Tongue (tissue), 1 donor: ENCODE measurements at regions not wholly inside any gene's neighbourhood (a gene's known extent, or its start where the extent isn't known, plus 50 kb on each side); places are given as distances from the start of the nearest gene placed in this dataset.

Experiments used
- DNase-seq: peaks from one replicate; pipeline ENCODE4 v3.0.0-alpha.2; 2015

- DNase-seq, result no peak
Observed at GRCh38 chr1:102050556-102050955, 53.8 kb upstream of the OLFM3 start.

GRCh38 chr1:102047724-102048123 is 51.0 kb upstream of the OLFM3 start:
- DNase-seq, result no peak
